ENCODE measurements at regions not wholly inside any gene's neighbourhood (a gene's known extent, or its start where the extent isn't known, plus 50 kb on each side); places are given as distances from the start of the nearest gene placed in this dataset.

DNA sequence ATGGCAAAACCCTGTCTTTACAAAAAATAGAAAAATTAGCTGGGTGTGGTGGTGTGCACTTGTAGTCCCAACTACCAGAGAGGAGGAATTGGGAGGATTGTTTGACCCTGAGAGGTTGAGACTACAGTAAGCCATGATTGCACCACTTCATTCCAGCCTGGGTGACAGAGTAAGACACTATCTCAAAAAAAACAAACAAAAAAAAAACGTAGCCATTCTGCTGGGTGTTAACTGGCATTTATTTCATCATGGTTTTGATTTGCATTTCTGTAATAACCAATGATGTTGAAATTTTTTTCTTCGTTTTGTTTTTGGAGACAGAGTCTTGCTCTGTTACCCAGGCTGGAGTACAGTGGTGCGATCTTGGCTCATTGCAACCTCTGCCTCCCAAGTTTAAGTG, 63.3 kb downstream of the RPLP1 start:
- Histone ChIP-seq H3K79me2 (ENCODE audit: low read length) (no peaks in the 10 kb centered on the region), H3K4me2 (ENCODE audit: low read depth, low read length) (no peak overlapping the region), H3K27me3 (replicated peaks; ENCODE audit: insufficient read depth, low read length) (no peaks in the 10 kb centered on the region), H2AFZ (ENCODE audit: low read length) (no peak overlapping the region), H3K9me2 (replicated peaks; ENCODE audit: insufficient read depth, low read length) (no peaks in the 10 kb centered on the region), H3K4me3 (ENCODE audit: low read length) (no peak overlapping the region), H3K36me3 (replicated peaks; ENCODE audit: insufficient read depth, low read length) (no peaks in the 10 kb centered on the region), H4K20me1 (ENCODE audit: insufficient read depth, low read length) (no peaks in the 10 kb centered on the region), H3K9me3 (replicated peaks; ENCODE audit: insufficient read depth, low read length) (no peaks in the 10 kb centered on the region), H3F3A (ENCODE audit: insufficient read depth, low read length) (no peaks in the 10 kb centered on the region), H3K27ac (ENCODE audit: low read length) (no peak overlapping the region), H3K4me1 (ENCODE audit: low read length) (no peaks in the 10 kb centered on the region), H3K9ac (ENCODE audit: low read length) (no peak overlapping the region)
- DNase-seq = no peak
- TF ChIP-seq EZH2phosphoT487 (IDR thresholded peaks at IDR 0.05; ENCODE audit: low read length) (no peak), EZH2 (optimal IDR thresholded peaks at IDR 0.05; ENCODE audit: low read depth, low read length) (no peak)
- TF ChIP-seq, protein P1, sequence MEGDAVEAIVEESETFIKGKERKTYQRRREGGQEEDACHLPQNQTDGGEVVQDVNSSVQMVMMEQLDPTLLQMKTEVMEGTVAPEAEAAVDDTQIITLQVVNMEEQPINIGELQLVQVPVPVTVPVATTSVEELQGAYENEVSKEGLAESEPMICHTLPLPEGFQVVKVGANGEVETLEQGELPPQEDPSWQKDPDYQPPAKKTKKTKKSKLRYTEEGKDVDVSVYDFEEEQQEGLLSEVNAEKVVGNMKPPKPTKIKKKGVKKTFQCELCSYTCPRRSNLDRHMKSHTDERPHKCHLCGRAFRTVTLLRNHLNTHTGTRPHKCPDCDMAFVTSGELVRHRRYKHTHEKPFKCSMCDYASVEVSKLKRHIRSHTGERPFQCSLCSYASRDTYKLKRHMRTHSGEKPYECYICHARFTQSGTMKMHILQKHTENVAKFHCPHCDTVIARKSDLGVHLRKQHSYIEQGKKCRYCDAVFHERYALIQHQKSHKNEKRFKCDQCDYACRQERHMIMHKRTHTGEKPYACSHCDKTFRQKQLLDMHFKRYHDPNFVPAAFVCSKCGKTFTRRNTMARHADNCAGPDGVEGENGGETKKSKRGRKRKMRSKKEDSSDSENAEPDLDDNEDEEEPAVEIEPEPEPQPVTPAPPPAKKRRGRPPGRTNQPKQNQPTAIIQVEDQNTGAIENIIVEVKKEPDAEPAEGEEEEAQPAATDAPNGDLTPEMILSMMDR (IDR thresholded peaks at IDR 0.05; ENCODE audit: low read length) = no peak

DNA sequence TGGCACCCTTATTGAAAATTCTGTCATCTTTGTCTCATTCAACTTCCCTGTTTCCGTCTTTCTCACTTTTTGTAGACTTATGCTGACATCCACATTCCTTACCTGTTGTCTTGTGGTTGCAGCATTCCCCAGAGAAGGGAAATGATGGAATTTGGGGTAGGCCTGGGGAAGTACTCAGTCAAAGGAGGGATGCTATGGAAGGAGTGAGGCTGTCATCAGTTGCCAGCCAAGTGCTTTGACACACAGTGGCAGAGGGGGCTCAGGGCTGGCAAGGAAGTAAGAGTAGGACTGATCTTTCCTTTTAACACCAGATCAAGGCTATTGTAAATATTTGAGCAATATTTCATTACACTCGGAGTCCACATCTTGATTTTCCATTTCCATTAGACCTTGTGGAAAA, 64.4 kb downstream of the RPLP1 start:
- no peak overlapping the region for H2AFZ ChIP-seq (ENCODE audit: low read length)
- no peak for DNase-seq
- H4K20me1 ChIP-seq (ENCODE audit: insufficient read depth, low read length) = no peaks in the 10 kb centered on the region
- no peaks in the 10 kb centered on the region for H3K36me3 ChIP-seq (replicated peaks; ENCODE audit: insufficient read depth, low read length)
- H3K27ac ChIP-seq (ENCODE audit: low read length) = no peak overlapping the region
- TF ChIP-seq, protein P1 (IDR thresholded peaks at IDR 0.05; ENCODE audit: low read length) = no peak
- TF ChIP-seq EZH2 (optimal IDR thresholded peaks at IDR 0.05; ENCODE audit: low read depth, low read length) (no peak), EZH2phosphoT487 (IDR thresholded peaks at IDR 0.05; ENCODE audit: low read length) (no peak)
- no peaks in the 10 kb centered on the region for H3K9me2 ChIP-seq (replicated peaks; ENCODE audit: insufficient read depth, low read length)
- no peaks in the 10 kb centered on the region for H3K4me1 ChIP-seq (ENCODE audit: low read length)
- no peaks in the 10 kb centered on the region for H3K27me3 ChIP-seq (replicated peaks; ENCODE audit: insufficient read depth, low read length)
- H3K9ac ChIP-seq (ENCODE audit: low read length) = no peak overlapping the region
- H3K79me2 ChIP-seq (ENCODE audit: low read length) = no peaks in the 10 kb centered on the region
- H3F3A ChIP-seq (ENCODE audit: insufficient read depth, low read length) = no peaks in the 10 kb centered on the region
- H3K4me2 ChIP-seq (ENCODE audit: low read depth, low read length) = no peak overlapping the region
- no peak overlapping the region for H3K4me3 ChIP-seq (ENCODE audit: low read length)
- H3K9me3 ChIP-seq (replicated peaks; ENCODE audit: insufficient read depth, low read length) = no peaks in the 10 kb centered on the region

DNA sequence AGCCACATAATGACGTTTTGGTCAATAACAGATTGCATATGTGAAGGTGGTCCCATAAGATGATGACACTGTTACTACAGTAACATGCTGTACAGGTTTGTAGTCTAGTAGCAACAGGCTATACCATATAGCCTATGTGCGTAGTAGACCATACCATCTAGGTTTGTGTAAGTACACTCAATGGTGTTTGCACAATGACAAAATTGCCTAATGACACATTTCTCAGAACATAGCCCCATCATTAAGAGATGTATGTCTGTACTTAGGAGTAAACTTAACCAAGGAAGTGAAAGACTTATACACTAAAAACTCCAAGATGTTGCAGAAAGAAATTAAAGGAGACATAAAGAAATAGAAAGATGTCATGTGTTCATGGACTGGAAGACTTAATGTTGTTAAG, 66.2 kb downstream of the RPLP1 start:
- no peaks in the 10 kb centered on the region for H3K27me3 ChIP-seq (replicated peaks; ENCODE audit: insufficient read depth, low read length)
- no peaks in the 10 kb centered on the region for H3K36me3 ChIP-seq (replicated peaks; ENCODE audit: insufficient read depth, low read length)
- H3K4me2 ChIP-seq (ENCODE audit: low read depth, low read length) = no peak overlapping the region
- no peaks in the 10 kb centered on the region for H3K4me1 ChIP-seq (ENCODE audit: low read length)
- H3K4me3 ChIP-seq (ENCODE audit: low read length) = no peak overlapping the region
- H3K9me3 ChIP-seq (replicated peaks; ENCODE audit: insufficient read depth, low read length) = no peaks in the 10 kb centered on the region
- H2AFZ ChIP-seq (ENCODE audit: low read length) = no peak overlapping the region
- TF ChIP-seq EZH2phosphoT487 (IDR thresholded peaks at IDR 0.05; ENCODE audit: low read length) (no peak), EZH2 (optimal IDR thresholded peaks at IDR 0.05; ENCODE audit: low read depth, low read length) (no peak)
- TF ChIP-seq, protein P1 (IDR thresholded peaks at IDR 0.05; ENCODE audit: low read length) = no peak
- no peaks in the 10 kb centered on the region for H4K20me1 ChIP-seq (ENCODE audit: insufficient read depth, low read length)
- H3K9ac ChIP-seq (ENCODE audit: low read length) = no peak overlapping the region
- no peak overlapping the region for H3K27ac ChIP-seq (ENCODE audit: low read length)
- H3F3A ChIP-seq (ENCODE audit: insufficient read depth, low read length) = no peaks in the 10 kb centered on the region
- H3K9me2 ChIP-seq (replicated peaks; ENCODE audit: insufficient read depth, low read length) = no peaks in the 10 kb centered on the region
- no peak for DNase-seq
- H3K79me2 ChIP-seq (ENCODE audit: low read length) = no peaks in the 10 kb centered on the region

Measured in MM.1S (cell line).